ENCODE measurements at regions not wholly inside any gene's neighbourhood (a gene's known extent, or its start where the extent isn't known, plus 50 kb on each side); places are given as distances from the start of the nearest gene placed in this dataset.

DNA sequence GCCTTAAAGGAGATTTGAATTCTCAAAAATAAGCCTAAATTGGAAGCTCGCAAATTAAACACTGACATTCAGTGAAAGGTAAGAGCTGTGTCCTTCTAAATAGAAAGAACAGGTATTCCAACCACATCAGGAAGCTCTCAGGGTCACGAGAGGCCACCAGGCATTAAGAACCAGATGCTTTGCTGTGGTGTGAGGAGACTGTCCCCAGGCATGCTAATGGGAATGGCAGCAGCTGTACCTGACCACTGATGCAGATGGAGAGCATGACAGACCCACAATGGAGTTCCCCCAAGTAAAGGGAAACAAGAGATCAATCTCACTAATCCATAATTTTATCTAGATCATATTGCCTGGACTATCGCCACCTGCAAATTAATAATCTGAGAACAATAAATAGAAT, 658.9 kb upstream of the NOX3 start:
- Mint-ChIP-seq H3K9me3 (no peaks in the 10 kb centered on the region), H3K4me1 (ENCODE audit: low read depth in 2 of 2) (no peaks in the 10 kb centered on the region), H3K36me3 (no peaks in the 10 kb centered on the region), H3K27ac (no peak overlapping the region), H3K4me3 (no peak overlapping the region), H3K27me3 (no peaks in the 10 kb centered on the region)
- ATAC-seq (no peak), DNase-seq (ENCODE audit: low spot score) (no peak)

- no peaks in the 10 kb centered on the region for H3K27me3 Mint-ChIP-seq
- no peaks in the 10 kb centered on the region for H3K9me3 Mint-ChIP-seq
- DNase-seq (ENCODE audit: low spot score) (no peak), ATAC-seq (no peak)
- no peaks in the 10 kb centered on the region for H3K4me1 Mint-ChIP-seq (ENCODE audit: low read depth in 2 of 2)
- H3K27ac Mint-ChIP-seq: no peak overlapping the region
- H3K4me3 Mint-ChIP-seq: no peak overlapping the region
- H3K36me3 Mint-ChIP-seq: no peaks in the 10 kb centered on the region
Observed at GRCh38 chr6:156113631-156114030, 658.0 kb upstream of the NOX3 start.

GRCh38 chr6:156111913-156112312, 656.3 kb upstream of the NOX3 start:
- H3K36me3 Mint-ChIP-seq: no peaks in the 10 kb centered on the region
- no peak for DNase-seq (ENCODE audit: low spot score)
- no peak overlapping the region for H3K4me3 Mint-ChIP-seq
- no peak for ATAC-seq
- H3K4me1 Mint-ChIP-seq (ENCODE audit: low read depth in 2 of 2): no peaks in the 10 kb centered on the region
- no peak overlapping the region for H3K27ac Mint-ChIP-seq
- no peaks in the 10 kb centered on the region for H3K27me3 Mint-ChIP-seq
- no peaks in the 10 kb centered on the region for H3K9me3 Mint-ChIP-seq

GRCh38 chr6:156110249-156110648, 654.6 kb upstream of the NOX3 start:
- DNase-seq (ENCODE audit: low spot score) (no peak), ATAC-seq (no peak)
- Mint-ChIP-seq H3K27me3 (no peaks in the 10 kb centered on the region), H3K27ac (no peak overlapping the region), H3K36me3 (no peaks in the 10 kb centered on the region), H3K4me1 (ENCODE audit: low read depth in 2 of 2) (no peaks in the 10 kb centered on the region), H3K4me3 (no peak overlapping the region), H3K9me3 (no peaks in the 10 kb centered on the region)

- Mint-ChIP-seq H3K4me1 (ENCODE audit: low read depth in 2 of 2) (no peaks in the 10 kb centered on the region), H3K4me3 (no peak overlapping the region), H3K27ac (no peak overlapping the region), H3K36me3 (no peaks in the 10 kb centered on the region), H3K9me3 (no peaks in the 10 kb centered on the region), H3K27me3 (no peaks in the 10 kb centered on the region)
- ATAC-seq (no peak), DNase-seq (ENCODE audit: low spot score) (no peak)
Observed at GRCh38 chr6:156109713-156110112, 654.1 kb upstream of the NOX3 start.

DNA sequence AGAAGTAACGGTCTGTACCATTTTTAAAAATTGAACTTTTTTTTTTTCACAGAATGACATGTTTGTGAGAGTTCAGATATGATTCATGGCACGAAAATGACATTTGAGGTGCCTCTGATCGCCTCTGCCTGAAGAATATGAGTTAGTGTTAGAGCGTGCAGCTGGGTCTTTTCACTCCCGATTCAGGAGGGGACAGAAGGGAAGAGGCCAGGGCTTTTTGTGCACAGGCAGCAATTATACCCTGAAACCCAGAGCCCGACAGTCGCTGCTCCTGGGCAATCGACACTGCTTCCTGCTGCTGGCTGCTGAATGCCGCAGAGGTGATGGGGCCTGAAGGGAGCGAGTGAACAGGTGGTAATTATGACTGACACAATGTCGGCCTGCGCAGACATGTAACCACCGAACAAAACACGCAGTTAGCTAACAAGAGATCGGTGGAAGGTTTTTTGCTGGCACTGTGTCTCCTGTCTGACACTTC, 652.0 kb upstream of the NOX3 start:
- Mint-ChIP-seq H3K27ac (no peak overlapping the region), H3K36me3 (no peaks in the 10 kb centered on the region), H3K4me1 (ENCODE audit: low read depth in 2 of 2) (no peaks in the 10 kb centered on the region), H3K9me3 (no peaks in the 10 kb centered on the region), H3K27me3 (no peaks in the 10 kb centered on the region), H3K4me3 (no peak overlapping the region)
- no peak for ATAC-seq
- no peak for DNase-seq (ENCODE audit: low spot score)

- H3K27me3 Mint-ChIP-seq: no peaks in the 10 kb centered on the region
Observed at GRCh38 chr6:156102129-156102528, 646.5 kb upstream of the NOX3 start.

DNA sequence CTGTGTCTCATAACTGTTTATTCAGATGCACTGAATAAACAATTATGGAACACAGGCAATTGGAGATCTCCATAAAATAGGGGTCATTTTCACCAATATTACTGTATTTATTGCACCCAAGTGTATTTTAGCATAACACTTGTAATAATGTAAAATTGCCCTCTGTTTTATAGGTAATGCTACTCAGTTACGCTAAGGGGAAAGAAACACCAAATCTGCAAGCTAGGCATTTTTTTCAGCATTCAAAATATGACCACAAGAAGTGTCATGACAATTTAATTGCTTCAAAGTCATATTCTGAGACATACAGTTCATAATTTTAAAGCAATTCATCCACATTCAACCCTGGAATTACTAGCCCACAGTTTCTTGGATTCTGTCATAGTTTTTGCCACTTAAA, 643.2 kb upstream of the NOX3 start:
- Mint-ChIP-seq H3K27me3 (no peaks in the 10 kb centered on the region), H3K4me1 (ENCODE audit: low read depth in 2 of 2) (no peaks in the 10 kb centered on the region), H3K27ac (no peak overlapping the region), H3K4me3 (no peak overlapping the region), H3K9me3 (peaks cover 8% of the 10 kb centered on the region), H3K36me3 (no peaks in the 10 kb centered on the region)
- ATAC-seq: no peak
- DNase-seq (ENCODE audit: low spot score): no peak

More at GRCh38 chr6:156102129-156102528, 646.5 kb upstream of the NOX3 start:
- Mint-ChIP-seq H3K36me3 (no peaks in the 10 kb centered on the region), H3K9me3 (peaks cover 6% of the 10 kb centered on the region), H3K4me3 (no peak overlapping the region), H3K4me1 (ENCODE audit: low read depth in 2 of 2) (no peaks in the 10 kb centered on the region), H3K27ac (no peak overlapping the region)
- ATAC-seq (no peak), DNase-seq (ENCODE audit: low spot score) (no peak)

- no peak for DNase-seq (ENCODE audit: low spot score)
- no peak overlapping the region for H3K27ac Mint-ChIP-seq
- H3K4me3 Mint-ChIP-seq: no peak overlapping the region
- H3K27me3 Mint-ChIP-seq: no peaks in the 10 kb centered on the region
- no peaks in the 10 kb centered on the region for H3K4me1 Mint-ChIP-seq (ENCODE audit: low read depth in 2 of 2)
- peaks cover 20% of the 10 kb centered on the region for H3K9me3 Mint-ChIP-seq
- peaks cover 17% of the 10 kb centered on the region for H3K36me3 Mint-ChIP-seq
- ATAC-seq: no peak
Observed at GRCh38 chr6:156087487-156087886, 631.8 kb upstream of the NOX3 start.

GRCh38 chr6:156082012-156082411, 626.4 kb upstream of the NOX3 start:
- ATAC-seq: no peak
- DNase-seq (ENCODE audit: low spot score): no peak
- Mint-ChIP-seq H3K4me3 (no peak overlapping the region), H3K27me3 (no peaks in the 10 kb centered on the region), H3K4me1 (ENCODE audit: low read depth in 2 of 2) (no peaks in the 10 kb centered on the region), H3K9me3 (no peaks in the 10 kb centered on the region), H3K36me3 (peaks cover 3% of the 10 kb centered on the region), H3K27ac (no peak overlapping the region)

DNA sequence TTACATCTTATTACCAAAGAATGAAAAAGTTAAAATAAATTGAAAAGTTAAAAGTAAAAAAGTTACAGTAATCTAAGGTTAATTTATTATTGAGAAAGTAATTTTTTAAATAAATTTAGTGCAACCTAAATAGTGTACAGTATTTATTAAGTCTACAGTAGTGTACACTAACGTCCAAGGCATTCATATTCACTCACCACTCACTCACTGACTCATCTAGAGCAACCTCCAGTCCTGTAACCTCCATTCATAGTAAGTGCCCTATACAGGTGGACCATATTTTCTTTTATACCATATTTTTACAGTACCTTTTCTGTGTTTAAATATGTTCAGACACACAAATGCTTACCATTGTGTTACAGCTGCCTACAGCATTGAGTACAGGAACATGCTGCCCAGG, 624.7 kb upstream of the NOX3 start:
- Mint-ChIP-seq H3K27ac (no peak overlapping the region), H3K4me1 (ENCODE audit: low read depth in 2 of 2) (no peaks in the 10 kb centered on the region), H3K4me3 (no peak overlapping the region), H3K9me3 (no peaks in the 10 kb centered on the region), H3K36me3 (no peaks in the 10 kb centered on the region), H3K27me3 (no peaks in the 10 kb centered on the region)
- ATAC-seq: no peak
- no peak for DNase-seq (ENCODE audit: low spot score)

DNA sequence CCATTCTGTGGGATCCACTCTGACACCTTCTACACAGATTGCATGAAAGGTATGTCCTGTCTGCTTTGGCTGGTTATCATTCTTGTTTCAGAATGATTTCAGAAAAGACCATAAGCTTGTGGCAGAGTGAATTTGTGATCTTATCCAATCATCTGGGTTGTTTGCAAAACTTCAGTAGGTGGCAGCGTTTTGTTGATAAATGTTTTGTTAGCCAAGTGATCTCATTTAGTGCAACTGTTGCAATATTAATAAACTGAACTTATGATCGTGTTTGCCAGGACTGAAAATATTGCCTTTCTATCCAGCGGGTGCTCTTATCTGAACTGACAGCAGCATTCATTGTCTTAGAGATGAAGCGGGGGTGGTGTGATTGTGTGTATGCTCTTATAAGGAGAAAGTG, 613.2 kb upstream of the NOX3 start:
- no peak for DNase-seq (ENCODE audit: low spot score)
- no peaks in the 10 kb centered on the region for H3K27me3 Mint-ChIP-seq
- H3K36me3 Mint-ChIP-seq: no peaks in the 10 kb centered on the region
- H3K9me3 Mint-ChIP-seq: no peaks in the 10 kb centered on the region
- no peak overlapping the region for H3K27ac Mint-ChIP-seq
- H3K4me1 Mint-ChIP-seq (ENCODE audit: low read depth in 2 of 2): no peaks in the 10 kb centered on the region
- no peak for ATAC-seq
- H3K4me3 Mint-ChIP-seq: no peak overlapping the region

GRCh38 chr6:156065849-156066248, 610.2 kb upstream of the NOX3 start:
- DNase-seq (ENCODE audit: low spot score) (no peak), ATAC-seq (no peak)
- Mint-ChIP-seq H3K27ac (no peak overlapping the region), H3K36me3 (no peaks in the 10 kb centered on the region), H3K4me3 (no peak overlapping the region), H3K9me3 (no peaks in the 10 kb centered on the region), H3K27me3 (no peaks in the 10 kb centered on the region), H3K4me1 (ENCODE audit: low read depth in 2 of 2) (no peaks in the 10 kb centered on the region)

DNA sequence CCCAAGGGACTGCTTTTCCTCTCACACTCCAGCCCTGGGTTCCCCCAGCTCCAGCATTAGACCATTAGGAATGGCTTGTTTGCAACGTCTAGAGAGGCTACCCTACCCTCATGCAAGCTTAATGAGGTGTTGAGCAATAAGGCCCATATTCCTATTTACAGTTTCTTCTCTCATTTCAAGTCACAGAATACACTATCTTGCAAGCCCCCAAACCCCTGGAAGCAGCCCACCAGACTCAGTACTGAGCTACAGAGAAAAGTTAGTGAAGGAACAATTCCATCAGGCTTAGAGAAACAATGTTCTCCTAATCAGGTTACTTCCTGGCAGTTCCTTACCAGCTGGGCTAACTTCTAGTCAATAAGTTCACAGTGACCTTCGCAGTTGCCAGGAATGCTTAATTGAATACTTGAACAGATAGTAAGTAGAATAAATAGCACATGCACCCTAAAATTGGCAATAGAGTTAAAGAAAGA, 606.5 kb upstream of the NOX3 start:
- H3K27me3 Mint-ChIP-seq: peaks cover 0 to 2% of the 10 kb centered on the region in 2 donors
- DNase-seq (ENCODE audit: low spot score) (no peak), ATAC-seq (no peak)
- H3K36me3 Mint-ChIP-seq: no peaks in the 10 kb centered on the region
- H3K4me1 Mint-ChIP-seq (ENCODE audit: low read depth in 2 of 2): no peaks in the 10 kb centered on the region
- no peak overlapping the region for H3K4me3 Mint-ChIP-seq
- H3K27ac Mint-ChIP-seq: no peak overlapping the region
- H3K9me3 Mint-ChIP-seq: peaks cover 4% of the 10 kb centered on the region

DNA sequence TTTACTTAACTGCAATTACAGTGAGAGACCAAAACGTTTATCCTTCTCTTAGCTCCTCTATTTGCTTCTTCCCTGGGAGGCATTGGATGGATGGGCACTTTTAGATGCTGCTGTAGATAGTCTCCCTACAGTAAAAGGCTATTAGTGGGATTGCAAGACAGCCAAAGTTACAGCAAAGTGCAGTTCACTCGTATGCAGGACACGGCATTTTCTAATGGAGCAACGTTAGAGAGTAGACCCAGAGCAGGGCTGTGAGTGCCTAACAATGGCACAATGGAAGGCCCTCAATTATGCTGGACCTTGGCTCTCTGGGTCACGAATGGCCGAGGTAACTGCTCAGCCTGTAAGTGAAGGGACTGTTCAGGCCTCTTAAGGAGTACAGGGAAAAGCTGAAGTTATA, 605.8 kb upstream of the NOX3 start:
- no peak overlapping the region for H3K4me3 Mint-ChIP-seq
- DNase-seq (ENCODE audit: low spot score) (no peak), ATAC-seq (no peak)
- H3K27ac Mint-ChIP-seq: no peak overlapping the region
- H3K36me3 Mint-ChIP-seq: no peaks in the 10 kb centered on the region
- H3K4me1 Mint-ChIP-seq (ENCODE audit: low read depth in 2 of 2): no peaks in the 10 kb centered on the region
- H3K27me3 Mint-ChIP-seq: peaks cover 0 to 2% of the 10 kb centered on the region in 2 donors
- peaks cover 4% of the 10 kb centered on the region for H3K9me3 Mint-ChIP-seq

All from natural killer cell treated with Interleukin-12 subunit alpha and Interleukin-12 subunit beta and Interleukin-15 and Interleukin-18, amount 100 ng/mL, for 72 hours (primary cell).